K562 (cell line): ENCODE measurements at regions not wholly inside any gene's neighbourhood (a gene's known extent, or its start where the extent isn't known, plus 50 kb on each side); places are given as distances from the start of the nearest gene placed in this dataset.

Source experiments
- CHD1 ChIP-seq: fragments of 200-600 bp; sonication (generic); IDR thresholded peaks from one replicate; pipeline ENCODE4 v1.6.1; 2012; ENCODE audit warnings: mild to moderate bottlenecking, moderate library complexity, low read length, inconsistent platforms
- CREB1 ChIP-seq, 2 experiments: sonication (generic) in 1 of 2; formaldehyde crosslinking in 1 of 2; IDR thresholded peaks; 2 replicates each; pipeline versions ENCODE4 v1.6.1 to v1.8.0; 2012 to 2022; ENCODE audit warnings: inconsistent platforms in 1 of 2, mild to moderate bottlenecking in 1 of 2, missing genetic modification reagents in 1 of 2, moderate library complexity in 1 of 2
- DIDO1 ChIP-seq: fragments of 450-650 bp; IDR thresholded peaks from 2 replicates; pipeline ENCODE4 v1.6.1; 2016; ENCODE audit warnings: low read depth, missing biosample characterization, missing genetic modification characterization
- ERF ChIP-seq: fragments of 450-650 bp; formaldehyde crosslinking; IDR thresholded peaks from 2 replicates; pipeline ENCODE4 v1.4.0; 2020; ENCODE audit warnings: mild to moderate bottlenecking, mixed read lengths
- NFIC ChIP-seq: fragments of 450-650 bp; IDR thresholded peaks from 2 replicates; pipeline ENCODE4 v1.6.1; 2017; ENCODE audit warnings: mild to moderate bottlenecking, inconsistent platforms
- SMAD3 ChIP-seq: fragments of 450-650 bp; formaldehyde crosslinking; conservative IDR thresholded peaks from 2 replicates; pipeline ENCODE4 v1.4.0; 2020; ENCODE audit warnings: mild to moderate bottlenecking
- TF ChIP-seq, protein P1 (sequence below): fragments of 450-650 bp; formaldehyde crosslinking; IDR thresholded peaks from 2 replicates; pipeline ENCODE4 v1.4.0; 2022; ENCODE audit warnings: missing genetic modification characterization
- TF ChIP-seq, protein P2 (sequence below), 3 experiments: IDR thresholded peaks in 2 of 3; conservative IDR thresholded peaks in 1 of 3; 2 replicates each; pipeline ENCODE4 v1.5.1; 2011 to 2012; ENCODE audit warnings: low read length in 3 of 3, mild to moderate bottlenecking in 3 of 3, control low read depth in 2 of 3, improper control_type of control experiment in 1 of 3, inconsistent platforms in 1 of 3, low read depth in 1 of 3, mixed read lengths in 1 of 3, moderate library complexity in 1 of 3; ENCODE audit not compliant: insufficient read depth in 2 of 3
- TF ChIP-seq, protein P3 (sequence below): sonication (generic); formaldehyde crosslinking; IDR thresholded peaks from 2 replicates; pipeline ENCODE4 v1.9.0; 2022; ENCODE audit warnings: mild to moderate bottlenecking, missing genetic modification reagents

DNA sequence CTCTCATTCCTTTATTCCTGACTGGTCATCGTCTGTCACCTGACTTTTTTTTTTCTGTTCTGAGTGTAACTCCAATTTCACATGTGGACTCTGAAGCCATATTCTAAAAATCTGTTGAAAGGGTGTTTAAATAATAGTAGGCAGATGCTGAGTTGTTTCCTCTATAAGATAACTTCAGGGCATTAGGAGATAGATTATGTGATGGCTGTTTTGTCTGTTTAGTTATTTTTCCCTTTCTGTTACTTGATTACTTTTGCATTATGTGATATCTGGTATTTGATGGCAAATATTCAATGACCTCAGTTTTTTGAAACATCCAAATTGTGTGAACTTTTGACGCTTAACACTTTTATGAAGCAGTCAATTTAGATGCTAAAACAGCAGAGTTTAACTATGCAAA, 486.0 kb downstream of the BCKDHB start:
- TF ChIP-seq CREB1 (IDR thresholded peaks at IDR 0.05), result no peak
- TF ChIP-seq CREB1 (CRISPR knock-in tag; IDR thresholded peaks at IDR 0.05), result no peak
- TF ChIP-seq NFIC, result no peak
- no peak for TF ChIP-seq DIDO1
- TF ChIP-seq ERF, result no peak
- TF ChIP-seq CHD1, result no peak
- TF ChIP-seq, protein P1, sequence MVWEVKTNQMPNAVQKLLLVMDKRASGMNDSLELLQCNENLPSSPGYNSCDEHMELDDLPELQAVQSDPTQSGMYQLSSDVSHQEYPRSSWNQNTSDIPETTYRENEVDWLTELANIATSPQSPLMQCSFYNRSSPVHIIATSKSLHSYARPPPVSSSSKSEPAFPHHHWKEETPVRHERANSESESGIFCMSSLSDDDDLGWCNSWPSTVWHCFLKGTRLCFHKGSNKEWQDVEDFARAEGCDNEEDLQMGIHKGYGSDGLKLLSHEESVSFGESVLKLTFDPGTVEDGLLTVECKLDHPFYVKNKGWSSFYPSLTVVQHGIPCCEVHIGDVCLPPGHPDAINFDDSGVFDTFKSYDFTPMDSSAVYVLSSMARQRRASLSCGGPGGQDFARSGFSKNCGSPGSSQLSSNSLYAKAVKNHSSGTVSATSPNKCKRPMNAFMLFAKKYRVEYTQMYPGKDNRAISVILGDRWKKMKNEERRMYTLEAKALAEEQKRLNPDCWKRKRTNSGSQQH (CRISPR knock-in tag), result no peak
- TF ChIP-seq, protein P2, sequence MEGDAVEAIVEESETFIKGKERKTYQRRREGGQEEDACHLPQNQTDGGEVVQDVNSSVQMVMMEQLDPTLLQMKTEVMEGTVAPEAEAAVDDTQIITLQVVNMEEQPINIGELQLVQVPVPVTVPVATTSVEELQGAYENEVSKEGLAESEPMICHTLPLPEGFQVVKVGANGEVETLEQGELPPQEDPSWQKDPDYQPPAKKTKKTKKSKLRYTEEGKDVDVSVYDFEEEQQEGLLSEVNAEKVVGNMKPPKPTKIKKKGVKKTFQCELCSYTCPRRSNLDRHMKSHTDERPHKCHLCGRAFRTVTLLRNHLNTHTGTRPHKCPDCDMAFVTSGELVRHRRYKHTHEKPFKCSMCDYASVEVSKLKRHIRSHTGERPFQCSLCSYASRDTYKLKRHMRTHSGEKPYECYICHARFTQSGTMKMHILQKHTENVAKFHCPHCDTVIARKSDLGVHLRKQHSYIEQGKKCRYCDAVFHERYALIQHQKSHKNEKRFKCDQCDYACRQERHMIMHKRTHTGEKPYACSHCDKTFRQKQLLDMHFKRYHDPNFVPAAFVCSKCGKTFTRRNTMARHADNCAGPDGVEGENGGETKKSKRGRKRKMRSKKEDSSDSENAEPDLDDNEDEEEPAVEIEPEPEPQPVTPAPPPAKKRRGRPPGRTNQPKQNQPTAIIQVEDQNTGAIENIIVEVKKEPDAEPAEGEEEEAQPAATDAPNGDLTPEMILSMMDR (IDR thresholded peaks at IDR 0.05 in 2 of 3, conservative IDR thresholded peaks at IDR 0.05 in 1 of 3; ENCODE audit: insufficient read depth in 2 of 3, low read depth in 1 of 3, low read length in 3 of 3), result no peak
- TF ChIP-seq, protein P3, sequence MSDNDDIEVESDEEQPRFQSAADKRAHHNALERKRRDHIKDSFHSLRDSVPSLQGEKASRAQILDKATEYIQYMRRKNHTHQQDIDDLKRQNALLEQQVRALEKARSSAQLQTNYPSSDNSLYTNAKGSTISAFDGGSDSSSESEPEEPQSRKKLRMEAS, result no peak
- no peak for TF ChIP-seq SMAD3 (CRISPR knock-in tag)
